Mesothelial cell of epicardium (in vitro differentiated cells): ENCODE measurements at regions not wholly inside any gene's neighbourhood (a gene's known extent, or its start where the extent isn't known, plus 50 kb on each side); places are given as distances from the start of the nearest gene placed in this dataset.

Experiments
- DNase-seq, 2 experiments: peaks; one replicate each; pipeline ENCODE4 v3.0.0; 2021; ENCODE audit warnings: low spot score in 2 of 2; ENCODE audit not compliant: unreplicated experiment in 2 of 2
- H3K27ac Mint-ChIP-seq: 2 replicates; pipeline ENCODE4 v1.8.0; 2021; ENCODE audit warnings: mixed read lengths
- H3K27me3 Mint-ChIP-seq: 2 replicates; pipeline ENCODE4 v1.8.0; 2021; ENCODE audit warnings: low read depth, mixed read lengths
- H3K36me3 Mint-ChIP-seq: 2 replicates; pipeline ENCODE4 v1.8.0; 2021; ENCODE audit warnings: mixed read lengths
- H3K4me1 Mint-ChIP-seq: 2 replicates; pipeline ENCODE4 v1.8.0; 2021; ENCODE audit warnings: mixed read lengths
- H3K4me3 Mint-ChIP-seq: 2 replicates; pipeline ENCODE4 v1.8.0; 2021; ENCODE audit warnings: mild to moderate bottlenecking, moderate library complexity, mixed read lengths
- H3K9me3 Mint-ChIP-seq: 2 replicates; pipeline ENCODE4 v1.8.0; 2021; ENCODE audit warnings: mixed read lengths
- TF ChIP-seq, protein P1 (sequence below): fragments of 200-600 bp; sonication (generic); IDR thresholded peaks from one replicate; pipeline ENCODE4 v1.5.0; 2021; ENCODE audit warnings: antibody characterized with exemption; ENCODE audit not compliant: unreplicated experiment

DNA sequence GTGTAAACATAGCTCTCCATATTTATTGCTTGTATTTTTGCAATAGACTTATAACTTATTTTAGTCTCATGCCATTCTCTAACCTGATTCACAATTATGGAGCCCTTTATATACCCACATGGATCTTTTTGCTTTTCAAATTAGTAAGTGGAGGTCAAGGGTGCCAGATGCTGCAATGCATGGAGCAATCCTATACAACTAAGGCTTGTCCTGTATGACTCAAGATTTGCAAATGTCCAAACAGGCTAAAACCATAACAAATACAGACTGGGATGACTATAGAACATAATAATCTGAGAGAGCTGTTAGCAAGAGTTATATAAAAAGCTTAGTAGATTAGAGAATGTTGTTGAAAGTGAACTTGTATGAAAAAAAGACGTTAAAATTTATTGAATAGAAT lies 690.4 kb upstream of the NRXN1 start:
- Mint-ChIP-seq H3K27me3 (no peaks in the 10 kb centered on the region), H3K36me3 (no peaks in the 10 kb centered on the region), H3K4me1 (peaks cover 2% of the 10 kb centered on the region), H3K9me3 (no peaks in the 10 kb centered on the region), H3K27ac (no peak overlapping the region), H3K4me3 (no peak overlapping the region)
- TF ChIP-seq, protein P1, sequence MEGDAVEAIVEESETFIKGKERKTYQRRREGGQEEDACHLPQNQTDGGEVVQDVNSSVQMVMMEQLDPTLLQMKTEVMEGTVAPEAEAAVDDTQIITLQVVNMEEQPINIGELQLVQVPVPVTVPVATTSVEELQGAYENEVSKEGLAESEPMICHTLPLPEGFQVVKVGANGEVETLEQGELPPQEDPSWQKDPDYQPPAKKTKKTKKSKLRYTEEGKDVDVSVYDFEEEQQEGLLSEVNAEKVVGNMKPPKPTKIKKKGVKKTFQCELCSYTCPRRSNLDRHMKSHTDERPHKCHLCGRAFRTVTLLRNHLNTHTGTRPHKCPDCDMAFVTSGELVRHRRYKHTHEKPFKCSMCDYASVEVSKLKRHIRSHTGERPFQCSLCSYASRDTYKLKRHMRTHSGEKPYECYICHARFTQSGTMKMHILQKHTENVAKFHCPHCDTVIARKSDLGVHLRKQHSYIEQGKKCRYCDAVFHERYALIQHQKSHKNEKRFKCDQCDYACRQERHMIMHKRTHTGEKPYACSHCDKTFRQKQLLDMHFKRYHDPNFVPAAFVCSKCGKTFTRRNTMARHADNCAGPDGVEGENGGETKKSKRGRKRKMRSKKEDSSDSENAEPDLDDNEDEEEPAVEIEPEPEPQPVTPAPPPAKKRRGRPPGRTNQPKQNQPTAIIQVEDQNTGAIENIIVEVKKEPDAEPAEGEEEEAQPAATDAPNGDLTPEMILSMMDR, result no peak
- DNase-seq, result no peak

DNA sequence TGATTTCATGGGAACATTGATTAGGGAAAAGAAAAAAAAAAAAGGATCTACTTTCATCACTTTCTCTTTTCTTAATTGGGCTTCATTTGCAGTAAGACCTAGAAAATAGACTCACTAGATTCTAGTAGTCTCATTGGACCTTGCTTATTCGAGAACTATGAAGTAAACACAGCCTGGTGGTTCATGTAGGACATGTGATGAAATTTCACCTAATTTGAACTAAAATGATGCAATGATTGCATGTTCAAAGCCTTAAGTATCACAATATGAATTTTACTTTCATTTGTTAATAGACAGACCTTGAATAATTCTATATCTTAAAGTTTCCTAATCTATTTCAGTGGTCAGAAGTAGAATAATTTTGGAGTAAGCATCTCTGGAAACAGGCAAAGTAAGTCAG lies 688.9 kb upstream of the NRXN1 start:
- H3K9me3 Mint-ChIP-seq, result no peaks in the 10 kb centered on the region
- H3K4me1 Mint-ChIP-seq, result peaks cover 2% of the 10 kb centered on the region
- no peak overlapping the region for H3K4me3 Mint-ChIP-seq
- H3K36me3 Mint-ChIP-seq, result no peaks in the 10 kb centered on the region
- H3K27ac Mint-ChIP-seq, result no peak overlapping the region
- TF ChIP-seq, protein P1, result no peak
- no peak for DNase-seq
- no peaks in the 10 kb centered on the region for H3K27me3 Mint-ChIP-seq

DNA sequence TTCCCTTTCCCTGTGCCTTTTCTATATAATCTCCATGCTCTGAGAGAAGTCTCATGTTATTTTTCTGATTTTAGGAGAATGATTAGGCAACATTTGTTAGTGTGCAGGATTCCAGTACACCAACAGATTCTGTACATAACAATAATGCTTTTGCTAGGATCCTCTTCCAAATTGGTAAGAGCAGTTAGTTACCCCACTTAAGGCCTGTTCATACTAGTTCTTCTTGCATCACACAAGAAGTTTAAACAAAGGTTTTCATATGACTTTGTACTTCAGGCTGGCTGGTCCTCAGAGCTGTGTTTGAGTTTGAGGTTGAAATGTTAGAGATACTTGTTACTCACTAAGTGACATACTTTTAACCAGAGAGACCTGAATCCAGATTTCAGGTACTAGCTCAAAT lies 686.9 kb upstream of the NRXN1 start:
- DNase-seq, result no peak
- Mint-ChIP-seq H3K9me3 (peaks cover 11% of the 10 kb centered on the region), H3K27me3 (no peaks in the 10 kb centered on the region), H3K4me3 (no peak overlapping the region), H3K27ac (no peak overlapping the region), H3K36me3 (peaks cover 2% of the 10 kb centered on the region), H3K4me1 (peaks cover 2% of the 10 kb centered on the region)
- TF ChIP-seq, protein P1, result no peak

DNA sequence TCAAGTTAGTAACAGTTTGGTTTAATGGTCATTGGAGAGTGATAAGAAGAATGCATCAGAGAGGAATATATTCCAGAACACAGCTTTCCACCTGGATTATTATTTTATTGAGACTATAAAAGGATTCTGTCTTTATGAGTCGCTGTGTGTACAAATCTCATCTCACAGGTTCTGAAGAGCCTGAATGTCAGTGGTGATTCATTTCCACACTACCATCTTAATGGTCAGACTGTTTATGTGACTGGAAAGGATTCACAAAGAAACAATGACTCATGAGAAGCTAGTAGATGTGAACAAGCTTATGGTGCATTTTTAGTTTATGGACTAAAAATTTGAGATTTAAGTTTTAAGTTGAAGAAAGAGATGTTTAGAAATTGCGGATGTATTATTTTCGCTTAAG lies 685.4 kb upstream of the NRXN1 start:
- H3K27me3 Mint-ChIP-seq, result no peaks in the 10 kb centered on the region
- H3K36me3 Mint-ChIP-seq, result peaks cover 4% of the 10 kb centered on the region
- H3K27ac Mint-ChIP-seq, result no peak overlapping the region
- no peaks in the 10 kb centered on the region for H3K4me1 Mint-ChIP-seq
- TF ChIP-seq, protein P1, result no peak
- H3K9me3 Mint-ChIP-seq, result peaks cover 24% of the 10 kb centered on the region
- H3K4me3 Mint-ChIP-seq, result no peak overlapping the region
- DNase-seq, result no peak

DNA sequence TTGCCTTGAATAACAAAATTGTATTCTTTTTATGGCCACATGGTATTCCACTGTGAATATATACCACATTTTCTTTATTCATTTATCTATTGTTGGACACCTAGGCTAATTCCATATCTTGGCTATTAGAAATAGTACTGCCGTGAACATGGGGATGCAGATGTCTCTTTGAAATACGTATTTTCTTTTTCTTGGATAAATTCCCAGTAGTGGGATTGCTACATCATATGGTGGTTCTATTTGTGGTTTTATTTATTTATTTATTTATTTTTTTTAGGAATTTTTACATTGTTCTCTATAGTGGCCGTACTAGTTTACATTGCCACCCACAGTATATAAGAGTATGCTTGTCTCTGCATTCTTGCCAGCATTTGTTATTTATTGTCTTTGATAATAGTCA lies 679.8 kb upstream of the NRXN1 start:
- peaks cover 30% of the 10 kb centered on the region for H3K9me3 Mint-ChIP-seq
- H3K36me3 Mint-ChIP-seq, result peaks cover 4% of the 10 kb centered on the region
- TF ChIP-seq, protein P1, result no peak
- no peak overlapping the region for H3K4me3 Mint-ChIP-seq
- H3K27ac Mint-ChIP-seq, result no peak overlapping the region
- no peak for DNase-seq
- no peaks in the 10 kb centered on the region for H3K27me3 Mint-ChIP-seq
- H3K4me1 Mint-ChIP-seq, result no peaks in the 10 kb centered on the region

DNA sequence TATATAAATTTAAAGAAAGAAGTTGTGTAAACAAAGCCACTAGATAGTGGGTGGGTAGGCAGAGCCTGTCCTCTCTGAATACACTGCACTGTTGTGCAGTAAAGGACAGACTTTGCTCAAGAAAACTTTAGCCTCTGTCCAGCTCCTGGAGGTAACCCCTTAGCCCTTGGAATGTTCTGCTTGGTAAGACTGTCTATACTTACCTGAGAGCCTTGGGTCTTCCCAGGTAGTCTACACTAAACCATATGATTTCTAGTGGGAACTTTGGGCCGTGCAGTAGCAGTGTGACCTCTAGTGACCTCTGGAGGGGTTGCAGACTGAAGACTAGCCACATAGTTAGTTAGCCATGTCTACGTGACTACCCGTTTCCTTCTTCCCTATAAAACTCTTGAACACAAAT lies 678.3 kb upstream of the NRXN1 start:
- Mint-ChIP-seq H3K4me3 (no peak overlapping the region), H3K27ac (no peak overlapping the region), H3K27me3 (no peaks in the 10 kb centered on the region), H3K36me3 (peaks cover 4% of the 10 kb centered on the region), H3K9me3 (peaks cover 27% of the 10 kb centered on the region), H3K4me1 (no peaks in the 10 kb centered on the region)
- no peak for DNase-seq
- TF ChIP-seq, protein P1, result no peak
